ENCODE measurements at regions not wholly inside any gene's neighbourhood (a gene's known extent, or its start where the extent isn't known, plus 50 kb on each side); places are given as distances from the start of the nearest gene placed in this dataset.
"Not testable (repeated sequence)": the region's sequence is repeated elsewhere in the genome, so short reads cannot be mapped to it uniquely, and the experiment has no call there.

DNA sequence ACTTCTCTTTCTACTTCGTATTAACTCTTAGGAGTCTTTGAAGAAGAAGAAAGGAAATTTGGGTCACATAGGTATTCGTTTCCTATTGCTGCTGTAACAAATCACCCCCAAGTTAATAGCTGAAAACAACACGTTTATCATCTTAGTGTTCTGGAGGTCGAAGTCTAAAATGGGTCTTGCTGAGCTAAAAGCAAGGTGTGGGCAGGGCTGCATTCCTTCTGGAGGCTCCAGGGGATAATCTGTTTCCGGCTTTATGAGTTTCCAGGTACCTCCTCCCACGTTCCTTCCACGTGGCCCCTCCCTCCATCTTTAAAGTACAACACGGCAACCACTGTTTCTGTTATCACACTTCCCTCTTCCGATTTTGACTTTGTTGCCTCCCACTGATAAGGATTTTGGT is 233.5 kb upstream of the RBBP8 start:
- Histone ChIP-seq H3K9ac (ENCODE audit: low read length in 2 of 2) (no peak overlapping the region), H3K36me3 (ENCODE audit: control insufficient read depth in 2 of 2, insufficient read depth in 2 of 2, low read length in 2 of 2) (no peaks in the 10 kb centered on the region), H3K27me3 (ENCODE audit: control insufficient read depth in 1 of 2, insufficient read depth in 2 of 2, low read length in 2 of 2) (no peaks in the 10 kb centered on the region), H3K4me3 (ENCODE audit: low read length in 2 of 2) (no peak overlapping the region), H3K9me3 (ENCODE audit: control insufficient read depth in 2 of 2, low read length in 2 of 2) (no peaks in the 10 kb centered on the region), H3K27ac (ENCODE audit: low read length) (no peak overlapping the region), H3K4me1 (ENCODE audit: control insufficient read depth, insufficient read depth, low read length) (no peaks in the 10 kb centered on the region)

DNA sequence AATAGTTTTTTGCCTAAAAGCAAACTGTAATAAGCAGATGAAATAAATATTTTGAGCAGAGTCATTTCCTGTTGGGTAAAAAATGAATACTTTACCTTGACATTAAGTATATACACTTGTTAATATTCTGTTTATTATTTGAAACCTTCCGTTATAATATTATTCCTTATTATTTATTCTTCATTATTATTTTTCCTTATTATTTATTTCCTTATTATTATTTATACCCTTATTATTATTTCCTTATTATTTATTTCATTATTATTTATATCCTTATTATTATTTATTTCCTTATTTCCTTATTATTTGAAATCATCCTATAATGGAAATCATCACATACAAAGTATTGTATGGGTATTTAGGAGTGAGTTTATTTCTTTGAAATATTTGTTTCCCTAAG is 232.2 kb upstream of the RBBP8 start:
- H3K4me3 ChIP-seq (ENCODE audit: low read length in 2 of 2): no peak overlapping the region
- H3K36me3 ChIP-seq (ENCODE audit: control insufficient read depth in 2 of 2, insufficient read depth in 2 of 2, low read length in 2 of 2): no peaks in the 10 kb centered on the region
- H3K9me3 ChIP-seq (ENCODE audit: control insufficient read depth in 2 of 2, low read length in 2 of 2): no peaks in the 10 kb centered on the region
- H3K4me1 ChIP-seq (ENCODE audit: control insufficient read depth, insufficient read depth, low read length): no peaks in the 10 kb centered on the region
- H3K27me3 ChIP-seq (ENCODE audit: control insufficient read depth in 1 of 2, insufficient read depth in 2 of 2, low read length in 2 of 2): no peaks in the 10 kb centered on the region
- H3K27ac ChIP-seq (ENCODE audit: low read length): no peak overlapping the region
- no peak overlapping the region for H3K9ac ChIP-seq (ENCODE audit: low read length in 2 of 2)

GRCh38 chr18:22701326-22701725 is 231.8 kb upstream of the RBBP8 start:
- no peak overlapping the region for H3K4me3 ChIP-seq (ENCODE audit: low read length in 2 of 2)

GRCh38 chr18:22701795-22702194 is 231.3 kb upstream of the RBBP8 start:
- no peaks in the 10 kb centered on the region for H3K36me3 ChIP-seq (ENCODE audit: control insufficient read depth in 2 of 2, insufficient read depth in 2 of 2, low read length in 2 of 2)
- no peak overlapping the region for H3K9ac ChIP-seq (ENCODE audit: low read length in 2 of 2)
- no peak overlapping the region for H3K27ac ChIP-seq (ENCODE audit: low read length)
- H3K27me3 ChIP-seq (ENCODE audit: control insufficient read depth in 1 of 2, insufficient read depth in 2 of 2, low read length in 2 of 2): no peaks in the 10 kb centered on the region
- no peak overlapping the region for H3K4me3 ChIP-seq (ENCODE audit: low read length in 2 of 2)
- H3K9me3 ChIP-seq (ENCODE audit: control insufficient read depth in 2 of 2, low read length in 2 of 2): no peaks in the 10 kb centered on the region
- H3K4me1 ChIP-seq (ENCODE audit: control insufficient read depth, insufficient read depth, low read length): no peaks in the 10 kb centered on the region

More at GRCh38 chr18:22701326-22701725, 231.8 kb upstream of the RBBP8 start:
- Histone ChIP-seq H3K9me3 (ENCODE audit: control insufficient read depth in 2 of 2, low read length in 2 of 2) (no peaks in the 10 kb centered on the region), H3K27ac (ENCODE audit: low read length) (no peak overlapping the region), H3K4me1 (ENCODE audit: control insufficient read depth, insufficient read depth, low read length) (no peaks in the 10 kb centered on the region), H3K27me3 (ENCODE audit: control insufficient read depth in 1 of 2, insufficient read depth in 2 of 2, low read length in 2 of 2) (no peaks in the 10 kb centered on the region), H3K9ac (ENCODE audit: low read length in 2 of 2) (no peak overlapping the region), H3K36me3 (ENCODE audit: control insufficient read depth in 2 of 2, insufficient read depth in 2 of 2, low read length in 2 of 2) (no peaks in the 10 kb centered on the region)

DNA sequence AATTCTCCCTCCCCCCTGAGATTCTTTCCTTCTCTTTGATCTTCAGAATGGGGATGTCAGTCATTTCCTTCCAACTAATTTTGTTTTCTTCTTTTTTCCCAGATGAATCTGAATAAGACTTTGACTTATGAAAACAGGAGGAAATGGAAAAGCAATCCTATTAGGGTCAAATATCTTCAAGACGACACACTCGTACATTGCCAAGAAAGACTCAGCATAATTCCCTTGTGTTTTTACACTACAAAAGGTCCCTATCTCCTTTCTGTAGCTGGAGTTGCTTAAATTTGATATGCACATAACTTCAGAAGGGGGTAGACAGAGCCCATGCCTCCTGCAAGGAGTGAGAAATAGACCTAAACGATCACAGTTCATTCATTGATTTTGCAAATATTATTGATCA is 230.3 kb upstream of the RBBP8 start:
- Histone ChIP-seq H3K4me1 (ENCODE audit: control insufficient read depth, insufficient read depth, low read length) (no peaks in the 10 kb centered on the region), H3K27me3 (ENCODE audit: control insufficient read depth in 1 of 2, insufficient read depth in 2 of 2, low read length in 2 of 2) (no peaks in the 10 kb centered on the region), H3K36me3 (ENCODE audit: control insufficient read depth in 2 of 2, insufficient read depth in 2 of 2, low read length in 2 of 2) (no peaks in the 10 kb centered on the region), H3K27ac (ENCODE audit: low read length) (no peak overlapping the region), H3K4me3 (ENCODE audit: low read length in 2 of 2) (no peak overlapping the region), H3K9me3 (ENCODE audit: control insufficient read depth in 2 of 2, low read length in 2 of 2) (no peaks in the 10 kb centered on the region), H3K9ac (ENCODE audit: low read length in 2 of 2) (no peak overlapping the region)

GRCh38 chr18:22703883-22704585 is 229.1 kb upstream of the RBBP8 start:
- no peak overlapping the region for H3K4me3 ChIP-seq (ENCODE audit: low read length in 2 of 2)
- no peak overlapping the region for H3K9ac ChIP-seq (ENCODE audit: low read length in 2 of 2)
- no peaks in the 10 kb centered on the region for H3K27me3 ChIP-seq (ENCODE audit: control insufficient read depth in 1 of 2, insufficient read depth in 2 of 2, low read length in 2 of 2)
- H3K9me3 ChIP-seq (ENCODE audit: control insufficient read depth in 2 of 2, low read length in 2 of 2): no peaks in the 10 kb centered on the region
- no peak overlapping the region for H3K27ac ChIP-seq (ENCODE audit: low read length)
- H3K36me3 ChIP-seq (ENCODE audit: control insufficient read depth in 2 of 2, insufficient read depth in 2 of 2, low read length in 2 of 2): no peaks in the 10 kb centered on the region
- no peaks in the 10 kb centered on the region for H3K4me1 ChIP-seq (ENCODE audit: control insufficient read depth, insufficient read depth, low read length)

DNA sequence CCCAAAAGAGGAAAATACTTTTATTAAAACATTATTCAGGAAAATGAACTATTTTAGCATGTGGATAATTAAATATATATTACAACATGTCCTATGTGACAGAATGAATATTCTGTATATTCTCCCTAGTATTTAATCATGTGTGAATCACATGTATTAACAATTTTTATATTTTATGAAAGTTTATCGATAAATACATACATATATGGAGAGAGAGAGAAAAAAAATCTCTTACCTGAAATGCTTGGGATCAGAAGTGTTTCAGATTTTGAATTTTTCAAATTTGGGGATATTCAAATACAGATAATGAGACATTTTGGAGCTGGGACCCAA is 228.6 kb upstream of the RBBP8 start:
- H3K27me3 ChIP-seq (ENCODE audit: control insufficient read depth in 1 of 2, insufficient read depth in 2 of 2, low read length in 2 of 2): no peaks in the 10 kb centered on the region
- H3K9ac ChIP-seq (ENCODE audit: low read length in 2 of 2): no peak overlapping the region
- no peaks in the 10 kb centered on the region for H3K36me3 ChIP-seq (ENCODE audit: control insufficient read depth in 2 of 2, insufficient read depth in 2 of 2, low read length in 2 of 2)
- H3K9me3 ChIP-seq (ENCODE audit: control insufficient read depth in 2 of 2, low read length in 2 of 2): no peaks in the 10 kb centered on the region
- H3K4me3 ChIP-seq (ENCODE audit: low read length in 2 of 2): no peak overlapping the region
- peaks cover 1% of the 10 kb centered on the region for H3K4me1 ChIP-seq (ENCODE audit: control insufficient read depth, insufficient read depth, low read length)
- no peak overlapping the region for H3K27ac ChIP-seq (ENCODE audit: low read length)

GRCh38 chr18:22705328-22705727 is 227.8 kb upstream of the RBBP8 start:
- Histone ChIP-seq H3K9ac (ENCODE audit: low read length in 2 of 2) (no peak overlapping the region), H3K27ac (ENCODE audit: low read length) (no peak overlapping the region), H3K4me1 (ENCODE audit: control insufficient read depth, insufficient read depth, low read length) (peaks cover 5% of the 10 kb centered on the region), H3K36me3 (ENCODE audit: control insufficient read depth in 2 of 2, insufficient read depth in 2 of 2, low read length in 2 of 2) (no peaks in the 10 kb centered on the region), H3K4me3 (ENCODE audit: low read length in 2 of 2) (no peak overlapping the region), H3K27me3 (ENCODE audit: control insufficient read depth in 1 of 2, insufficient read depth in 2 of 2, low read length in 2 of 2) (no peaks in the 10 kb centered on the region), H3K9me3 (ENCODE audit: control insufficient read depth in 2 of 2, low read length in 2 of 2) (no peaks in the 10 kb centered on the region)

DNA sequence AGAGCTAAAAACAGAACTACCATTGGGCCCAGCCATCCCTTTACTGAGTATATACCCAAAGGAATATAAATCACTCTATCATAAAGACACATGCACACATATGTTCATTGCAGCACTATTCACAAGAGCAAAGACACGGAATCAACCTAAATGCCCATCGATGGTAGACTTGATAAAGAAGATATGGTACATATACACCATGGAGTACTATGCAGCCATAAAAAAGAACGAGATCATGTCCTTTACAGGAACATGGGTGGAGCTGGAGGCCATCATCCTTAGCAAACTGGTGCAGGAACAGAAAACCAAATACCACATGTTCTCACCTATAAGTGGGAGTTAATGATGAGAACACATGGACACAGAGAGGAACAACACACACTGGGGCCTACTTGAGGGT is 227.1 kb upstream of the RBBP8 start:
- not testable (repeated sequence) for H3K27me3 ChIP-seq (ENCODE audit: control insufficient read depth in 1 of 2, insufficient read depth in 2 of 2, low read length in 2 of 2)

GRCh38 chr18:22709288-22710060 is 223.7 kb upstream of the RBBP8 start:
- no peak overlapping the region for H3K27ac ChIP-seq (ENCODE audit: low read length)
- H3K9ac ChIP-seq (ENCODE audit: low read length in 2 of 2): no peak overlapping the region
- no peaks in the 10 kb centered on the region for H3K36me3 ChIP-seq (ENCODE audit: control insufficient read depth in 2 of 2, insufficient read depth in 2 of 2, low read length in 2 of 2)
- H3K4me1 ChIP-seq (ENCODE audit: control insufficient read depth, insufficient read depth, low read length): peaks cover 5% of the 10 kb centered on the region
- H3K4me3 ChIP-seq (ENCODE audit: low read length in 2 of 2): no peak overlapping the region
- no peaks in the 10 kb centered on the region for H3K27me3 ChIP-seq (ENCODE audit: control insufficient read depth in 1 of 2, insufficient read depth in 2 of 2, low read length in 2 of 2)
- no peaks in the 10 kb centered on the region for H3K9me3 ChIP-seq (ENCODE audit: control insufficient read depth in 2 of 2, low read length in 2 of 2)

More for the DNA sequence above, 227.1 kb upstream of the RBBP8 start:
- H3K9ac ChIP-seq (ENCODE audit: low read length in 2 of 2); H3K4me3 ChIP-seq (ENCODE audit: low read length in 2 of 2); H3K9me3 ChIP-seq (ENCODE audit: control insufficient read depth in 2 of 2, low read length in 2 of 2); H3K4me1 ChIP-seq (ENCODE audit: control insufficient read depth, insufficient read depth, low read length); H3K27ac ChIP-seq (ENCODE audit: low read length); H3K36me3 ChIP-seq (ENCODE audit: control insufficient read depth in 2 of 2, insufficient read depth in 2 of 2, low read length in 2 of 2): not testable (repeated sequence)

- H3K9me3 ChIP-seq (ENCODE audit: control insufficient read depth in 2 of 2, low read length in 2 of 2): no peaks in the 10 kb centered on the region
- H3K36me3 ChIP-seq (ENCODE audit: control insufficient read depth in 2 of 2, insufficient read depth in 2 of 2, low read length in 2 of 2): no peaks in the 10 kb centered on the region
- H3K4me3 ChIP-seq (ENCODE audit: low read length in 2 of 2): peak overlapping the region; percentile 21 to 66
- no peak overlapping the region for H3K9ac ChIP-seq (ENCODE audit: low read length in 2 of 2)
- H3K27me3 ChIP-seq (ENCODE audit: control insufficient read depth in 1 of 2, insufficient read depth in 2 of 2, low read length in 2 of 2): no peaks in the 10 kb centered on the region
- no peak overlapping the region for H3K27ac ChIP-seq (ENCODE audit: low read length)
- H3K4me1 ChIP-seq (ENCODE audit: control insufficient read depth, insufficient read depth, low read length): peaks cover 5% of the 10 kb centered on the region
Observed at GRCh38 chr18:22710673-22711191, 222.4 kb upstream of the RBBP8 start.

All from stomach smooth muscle (tissue), 2 donors.